PC-9 (cell line): ENCODE measurements at regions not wholly inside any gene's neighbourhood (a gene's known extent, or its start where the extent isn't known, plus 50 kb on each side); places are given as distances from the start of the nearest gene placed in this dataset.
"Not testable (repeated sequence)": the region's sequence is repeated elsewhere in the genome, so short reads cannot be mapped to it uniquely, and the experiment has no call there.

Source experiments
- BruUV-seq: library from RNA; stranded (reverse); fragments of 400-500 nt; replicated peaks from 2 replicates; lab custom pipeline; 2021; lab: Mats Ljungman, UMichigan
- CTCF ChIA-PET: fragments of 300-600 bp; sonication (Branson Sonifier 250); formaldehyde crosslinking; loops from one replicate; lab custom pipeline; 2022; ENCODE audit warnings: antibody characterized with exemption; lab: Charles Lee
- POLR2A ChIA-PET: fragments of 300-600 bp; sonication (Branson Sonifier 250); formaldehyde crosslinking; loops from one replicate; lab custom pipeline; 2022; ENCODE audit warnings: antibody characterized with exemption; ENCODE audit not compliant: unreplicated experiment; lab: Charles Lee
- DNase-seq, 2 experiments: peaks; one replicate each; pipeline versions ENCODE4 v3.0.0 to v3.0.0-alpha.2; 2015 to 2022; ENCODE audit warnings: mixed read lengths in 1 of 2
- H2AFZ ChIP-seq: fragments of 200-600 bp; sonication (generic); 2 replicates; pipeline ENCODE4 v1.8.1; 2017; ENCODE audit warnings: antibody characterized with exemption
- H3F3A ChIP-seq: fragments of 200-600 bp; sonication (generic); 2 replicates; pipeline ENCODE4 v1.8.1; 2017; ENCODE audit warnings: antibody characterized with exemption, mild to moderate bottlenecking, low read depth; ENCODE audit not compliant: insufficient read depth
- H3K27ac ChIP-seq: fragments of 200-600 bp; sonication (generic); 2 replicates; pipeline ENCODE4 v1.6.1; 2016; ENCODE audit warnings: mixed run types
- H3K27me3 ChIP-seq: fragments of 200-600 bp; sonication (generic); 2 replicates; pipeline ENCODE4 v1.6.1; 2016; ENCODE audit warnings: low read depth, mixed run types; ENCODE audit not compliant: insufficient read depth
- H3K36me3 ChIP-seq: fragments of 200-600 bp; sonication (generic); 2 replicates; pipeline ENCODE4 v1.6.1; 2016; ENCODE audit warnings: low read depth, mixed run types
- H3K4me1 ChIP-seq: fragments of 200-600 bp; sonication (generic); replicated peaks from 2 replicates; pipeline ENCODE4 v1.6.1; 2016; ENCODE audit warnings: mixed run types; ENCODE audit not compliant: insufficient read depth
- H3K4me2 ChIP-seq: fragments of 200-600 bp; sonication (generic); 2 replicates; pipeline ENCODE4 v1.6.1; 2017; ENCODE audit warnings: mixed run types
- H3K4me3 ChIP-seq: fragments of 200-600 bp; sonication (generic); 2 replicates; pipeline ENCODE4 v1.6.1; 2016; ENCODE audit warnings: mixed run types
- H3K79me2 ChIP-seq: fragments of 200-600 bp; sonication (generic); 2 replicates; pipeline ENCODE4 v1.6.1; 2017; ENCODE audit warnings: low read depth, mixed run types
- H3K9me2 ChIP-seq: fragments of 200-600 bp; sonication (generic); 2 replicates; pipeline ENCODE4 v1.8.1; 2017; ENCODE audit warnings: mild to moderate bottlenecking; ENCODE audit not compliant: insufficient read depth
- H3K9me3 ChIP-seq: fragments of 200-600 bp; sonication (generic); 2 replicates; pipeline ENCODE4 v1.8.1; 2016; ENCODE audit warnings: low read depth; ENCODE audit not compliant: insufficient read depth
- H4K20me1 ChIP-seq: fragments of 200-600 bp; sonication (generic); 2 replicates; pipeline ENCODE4 v1.8.1; 2017; ENCODE audit not compliant: insufficient read depth
- CTCF ChIP-seq: fragments of 200-600 bp; sonication (generic); conservative IDR thresholded peaks from 2 replicates; pipeline ENCODE4 v1.6.1; 2017; ENCODE audit warnings: mixed run types, antibody characterized with exemption, mild to moderate bottlenecking, moderate library complexity
- EZH2 ChIP-seq: fragments of 200-600 bp; sonication (generic); IDR thresholded peaks from 2 replicates; pipeline ENCODE4 v1.8.0; 2017; ENCODE audit warnings: antibody characterized with exemption, low read depth
- intact Hi-C: fragments of 100-400 bp; cut with micrococcal nuclease; formaldehyde crosslinking; loops from one replicate; pipeline ENCODE4 v1.10.0; 2022; ENCODE audit not compliant: unreplicated experiment

- TF ChIP-seq EZH2, result no peak
- no peak for TF ChIP-seq CTCF
- Histone ChIP-seq H3K27ac (no peak overlapping the region), H2AFZ (no peak overlapping the region), H3F3A (no peaks in the 10 kb centered on the region), H3K27me3 (peaks cover 35% of the 10 kb centered on the region), H3K36me3 (no peaks in the 10 kb centered on the region), H4K20me1 (no peaks in the 10 kb centered on the region), H3K9me3 (no peaks in the 10 kb centered on the region), H3K4me2 (no peak overlapping the region), H3K4me1 (no peaks in the 10 kb centered on the region), H3K79me2 (no peaks in the 10 kb centered on the region), H3K4me3 (no peak overlapping the region), H3K9me2 (no peaks in the 10 kb centered on the region)
- DNase-seq, result no peak
- CTCF ChIA-PET, result no interaction called here
- intact Hi-C loops, result no loop called here
- no TSS peak for BruUV-seq
- POLR2A ChIA-PET, result no interaction called here
Observed at GRCh38 chr14:105986894-105987284, 460.5 kb downstream of the TMEM121 start.

GRCh38 chr14:105987563-105987962 lies 461.2 kb downstream of the TMEM121 start:
- Histone ChIP-seq H3K4me3 (no peak overlapping the region), H3K79me2 (no peaks in the 10 kb centered on the region), H3K36me3 (no peaks in the 10 kb centered on the region), H3K27me3 (peaks cover 31% of the 10 kb centered on the region), H3K9me2 (no peaks in the 10 kb centered on the region), H3K4me2 (no peak overlapping the region), H3K9me3 (no peaks in the 10 kb centered on the region), H3F3A (no peaks in the 10 kb centered on the region), H4K20me1 (no peaks in the 10 kb centered on the region), H3K27ac (no peak overlapping the region), H2AFZ (no peak overlapping the region), H3K4me1 (no peaks in the 10 kb centered on the region)
- ChIA-PET CTCF (no interaction called here), POLR2A (no interaction called here)
- intact Hi-C loops, result no loop called here
- DNase-seq, result no peak
- no TSS peak for BruUV-seq
- TF ChIP-seq CTCF (no peak), EZH2 (no peak)

- CTCF ChIA-PET, result no interaction called here
- DNase-seq, result no peak
- TF ChIP-seq EZH2 (no peak), CTCF (no peak)
Observed at GRCh38 chr14:105989566-105990302, 463.4 kb downstream of the TMEM121 start.

GRCh38 chr14:105991677-105992076 lies 465.3 kb downstream of the TMEM121 start:
- H3K4me1 ChIP-seq, BruUV-seq, H3K4me2 ChIP-seq, H3K27ac ChIP-seq, H3K79me2 ChIP-seq, H3K36me3 ChIP-seq, H3K4me3 ChIP-seq, H3K9me3 ChIP-seq, DNase-seq, POLR2A ChIA-PET, H3F3A ChIP-seq, CTCF ChIA-PET, intact Hi-C loops, H3K9me2 ChIP-seq, H3K27me3 ChIP-seq, H4K20me1 ChIP-seq, H2AFZ ChIP-seq: not testable (repeated sequence)

More at GRCh38 chr14:105989566-105990302, 463.4 kb downstream of the TMEM121 start:
- Histone ChIP-seq H3K4me2 (no peak overlapping the region), H3K79me2 (no peaks in the 10 kb centered on the region), H2AFZ (no peak overlapping the region), H3K9me3 (no peaks in the 10 kb centered on the region), H3K4me1 (no peaks in the 10 kb centered on the region), H4K20me1 (no peaks in the 10 kb centered on the region), H3K36me3 (no peaks in the 10 kb centered on the region), H3K4me3 (no peak overlapping the region), H3K27me3 (peaks cover 25% of the 10 kb centered on the region), H3K27ac (no peak overlapping the region), H3K9me2 (no peaks in the 10 kb centered on the region), H3F3A (no peaks in the 10 kb centered on the region)
- BruUV-seq, result no TSS peak
- POLR2A ChIA-PET, result interaction anchor here (0.6 kb wide), 1 partner anchor 45 kb away, joined by 8 read pairs; no protein-coding TSS in a partner anchor
- intact Hi-C loops, result no loop called here
